ENCODE measurements at regions not wholly inside any gene's neighbourhood (a gene's known extent, or its start where the extent isn't known, plus 50 kb on each side); places are given as distances from the start of the nearest gene placed in this dataset.
A peak's percentile ranks its signal among the peaks of the same experiment; 100 is the strongest.

GRCh38 chr10:31635415-31636065 lies 293.1 kb downstream of the ARHGAP12 start:
- no peak for DNase-seq

- no peak for DNase-seq
These were observed 293.6 kb downstream of the ARHGAP12 start for GRCh38 chr10:31635009-31635408.

GRCh38 chr10:31630861-31631567 lies 297.6 kb downstream of the ARHGAP12 start:
- no peak for DNase-seq

DNA sequence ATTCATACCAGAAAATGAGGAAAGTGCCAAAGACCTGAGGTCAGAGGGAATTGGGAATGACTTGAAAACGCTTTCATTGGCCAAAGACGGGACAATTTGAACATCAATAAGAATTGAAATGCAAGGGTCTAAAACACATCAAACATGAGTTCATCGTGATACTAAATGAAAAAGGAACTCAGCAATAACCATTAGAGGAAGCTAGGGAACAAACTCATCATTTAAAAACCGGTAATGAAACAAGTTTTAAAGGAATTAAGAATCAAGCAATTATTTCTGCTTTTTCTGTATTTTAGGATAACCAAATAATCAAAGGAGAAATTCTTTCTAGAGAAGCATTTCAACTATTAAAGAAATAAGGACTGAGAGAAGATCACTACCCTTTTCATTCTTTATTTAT lies 303.1 kb downstream of the ARHGAP12 start:
- no peak for DNase-seq

DNA sequence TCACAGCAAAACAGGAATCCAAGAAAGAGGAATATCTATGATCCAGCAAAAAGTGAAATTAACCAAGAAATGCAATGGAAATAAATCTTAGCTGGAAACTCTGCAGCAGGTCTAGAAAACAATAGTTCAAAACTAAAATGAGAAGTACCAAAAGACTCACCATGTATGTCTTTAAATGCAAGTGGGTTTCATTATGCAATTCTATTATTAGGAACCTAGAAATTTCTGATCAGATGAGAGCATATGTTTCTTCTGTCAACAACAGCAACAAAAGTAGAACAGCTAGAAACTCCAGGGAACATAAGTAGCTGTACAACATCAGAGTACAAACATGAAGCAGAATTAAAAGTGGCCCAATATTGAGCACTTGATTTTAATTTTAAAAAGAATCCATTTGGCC lies 304.0 kb downstream of the ARHGAP12 start:
- DNase-seq: no peak

GRCh38 chr10:31623947-31624346 lies 304.7 kb downstream of the ARHGAP12 start:
- DNase-seq: no peak

- DNase-seq: no peak
These were observed 304.4 kb downstream of the ZEB1 start for GRCh38 chr10:31623466-31623865.

DNA sequence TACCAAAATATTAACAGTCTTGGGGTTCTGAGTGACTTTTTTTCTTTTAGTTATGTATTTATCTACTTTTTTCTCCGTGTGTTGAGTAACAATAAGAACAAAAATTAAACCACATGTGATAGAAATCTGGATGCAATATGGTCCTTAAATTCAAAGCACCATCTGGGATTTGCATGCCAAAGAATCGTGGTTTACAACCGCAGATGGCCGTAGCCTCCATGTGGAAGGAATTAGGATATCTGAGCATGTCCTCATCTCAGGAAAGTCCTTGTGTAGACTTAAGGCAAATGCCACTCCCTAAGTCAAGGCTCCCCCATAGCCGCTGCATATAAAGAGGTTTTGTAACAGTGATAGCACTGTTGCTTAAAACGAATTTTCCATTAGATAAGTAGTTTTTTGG lies 304.0 kb downstream of the ZEB1 start:
- peak; percentile 51 to 86 for DNase-seq

DNA sequence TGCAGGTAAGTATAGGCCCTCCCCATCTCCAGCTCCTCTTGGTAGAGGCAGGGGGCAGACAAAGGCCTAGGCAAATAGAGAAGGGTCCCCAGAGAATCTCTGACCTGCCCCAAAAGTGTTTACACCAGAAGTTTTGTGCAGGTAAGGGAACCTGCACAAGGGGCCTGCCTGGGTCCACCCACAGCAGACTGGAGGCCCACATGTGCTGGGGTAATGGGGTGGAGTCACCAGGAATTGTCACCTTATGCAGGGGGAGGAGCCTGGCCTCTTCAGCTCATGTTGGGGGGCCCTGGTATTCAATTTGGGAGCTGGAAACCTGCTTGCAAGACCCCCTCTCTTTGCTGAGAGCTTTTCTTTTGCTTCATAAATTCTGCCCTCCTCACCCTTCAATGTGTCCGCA lies 302.7 kb downstream of the ZEB1 start:
- DNase-seq: no peak

- peak; percentile 51 to 65 for DNase-seq
These were observed 301.5 kb downstream of the ZEB1 start for GRCh38 chr10:31620226-31621151.

GRCh38 chr10:31619531-31620061 lies 300.6 kb downstream of the ZEB1 start:
- peak; percentile 45 to 74 for DNase-seq

- DNase-seq: peak in 1 of 2 experiments; percentile 46
These were observed 299.7 kb downstream of the ZEB1 start for GRCh38 chr10:31618541-31619291.

DNA sequence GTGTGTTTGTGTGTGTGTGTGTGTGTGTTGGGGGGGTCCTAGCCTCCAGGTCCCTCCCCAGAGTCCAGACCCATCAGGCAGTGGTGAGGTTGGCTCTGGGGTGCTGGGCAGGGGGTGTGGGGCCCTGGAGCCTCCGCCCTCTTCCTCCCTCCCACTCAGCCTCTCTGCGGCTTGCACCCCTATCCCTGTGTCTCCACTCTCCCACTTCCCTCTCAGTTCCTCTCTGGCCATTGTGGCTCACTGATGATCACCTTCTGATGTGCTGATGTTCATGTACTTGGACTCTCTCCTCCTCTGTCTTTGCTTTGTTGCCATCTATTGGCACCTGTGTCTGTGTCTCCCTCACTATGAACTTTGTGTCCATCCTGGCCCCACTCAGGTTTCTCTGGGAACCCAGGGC lies 298.7 kb downstream of the ZEB1 start:
- no peak for DNase-seq

DNA sequence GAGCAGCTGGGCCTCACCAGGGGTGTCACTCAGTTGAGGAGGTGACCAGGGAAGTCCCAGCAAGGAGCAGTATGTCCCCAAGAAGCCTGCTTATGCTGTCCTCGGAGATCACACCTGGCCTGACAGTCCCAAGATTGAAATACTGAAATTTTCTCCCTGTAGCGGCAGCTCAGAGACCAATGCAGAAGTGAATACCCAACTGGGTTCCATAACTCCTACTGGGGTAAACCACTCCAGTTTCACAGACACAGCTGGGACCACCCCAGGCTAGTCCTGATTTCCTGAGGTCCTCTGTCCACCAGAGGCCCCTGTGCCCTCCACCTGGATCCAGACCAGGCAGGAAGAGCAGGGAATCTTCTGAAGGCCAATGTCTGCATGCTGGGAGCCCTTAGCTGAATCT lies 298.1 kb downstream of the ZEB1 start:
- no peak for DNase-seq

- DNase-seq: no peak
These were observed 296.1 kb downstream of the ZEB1 start for GRCh38 chr10:31615129-31615528.

- no peak for DNase-seq
These were observed 295.6 kb downstream of the ZEB1 start for GRCh38 chr10:31614611-31615010.

- no peak for DNase-seq
These were observed 293.1 kb downstream of the ZEB1 start for GRCh38 chr10:31612082-31612481.

DNA sequence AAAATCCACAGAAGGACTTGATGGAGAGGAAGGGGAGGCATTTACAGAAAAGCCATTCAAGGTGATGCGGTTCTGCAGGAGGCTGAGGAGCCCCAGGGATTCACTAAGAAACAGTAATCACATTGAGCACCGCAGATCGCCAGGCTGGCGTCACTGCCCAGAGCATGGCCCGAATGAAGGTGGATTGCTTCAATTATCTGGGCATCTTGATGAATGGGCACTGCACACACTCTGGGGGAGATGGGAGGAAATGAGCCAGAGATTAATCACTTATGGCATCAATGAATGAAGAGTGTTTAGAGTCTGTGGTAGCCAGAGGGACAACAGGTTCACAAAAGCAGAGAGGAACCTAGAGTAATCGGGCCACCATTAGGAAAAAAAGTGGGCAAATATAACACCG lies 292.1 kb downstream of the ZEB1 start:
- no peak for DNase-seq

DNA sequence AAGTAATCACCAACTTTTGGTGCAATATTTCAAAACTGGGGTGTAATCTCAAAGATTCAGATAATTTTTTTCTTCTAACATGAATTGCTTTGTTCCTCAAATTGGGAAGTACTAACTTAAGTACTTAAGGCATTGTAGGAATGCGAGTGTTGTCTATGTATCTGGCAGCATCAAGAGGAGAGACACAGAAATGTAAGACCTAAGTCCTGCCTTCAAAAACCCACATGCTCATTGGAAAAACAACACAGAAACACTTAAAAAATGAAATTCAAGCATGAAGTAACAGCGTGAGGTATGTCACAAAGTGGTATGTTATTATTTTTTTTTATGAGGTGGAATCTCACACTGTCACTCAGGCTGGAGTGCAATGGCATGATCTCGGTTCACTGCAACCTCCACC lies 288.5 kb downstream of the ZEB1 start:
- no peak for DNase-seq

GRCh38 chr10:31606841-31607240 lies 287.8 kb downstream of the ZEB1 start:
- peak in 1 of 2 experiments; percentile 6 for DNase-seq

DNA sequence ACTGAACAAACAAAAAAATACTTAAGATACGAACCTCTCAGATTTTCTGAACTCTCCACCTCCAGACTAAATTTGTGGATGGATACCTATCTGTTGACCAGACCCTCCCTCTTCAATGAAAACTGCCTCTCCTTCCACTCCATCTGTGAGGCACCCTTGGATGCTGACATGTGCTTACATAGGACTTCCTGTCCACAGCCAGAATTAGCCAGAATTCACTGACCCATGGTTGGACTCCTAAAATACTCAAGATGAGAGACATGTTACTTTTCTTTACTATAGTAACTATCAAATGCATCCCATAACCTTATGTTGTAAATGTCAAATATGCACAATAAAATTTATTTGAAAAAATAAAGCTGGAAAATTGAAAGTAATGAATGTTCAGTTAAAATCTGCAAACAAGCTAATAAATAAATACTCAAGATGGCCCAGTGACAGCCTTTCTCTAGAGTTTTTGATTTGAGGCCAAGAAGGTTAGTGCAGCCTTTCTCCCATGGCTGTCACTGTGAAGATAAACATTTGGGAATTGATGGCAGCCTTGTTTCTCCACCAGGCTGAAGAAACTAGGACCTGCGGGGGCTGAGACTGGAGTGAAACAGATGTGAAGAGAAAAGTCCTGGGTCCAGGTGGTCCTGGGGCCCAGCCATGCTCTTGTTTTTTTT lies 287.0 kb downstream of the ZEB1 start:
- no peak for DNase-seq

GRCh38 chr10:31605426-31605825 lies 286.4 kb downstream of the ZEB1 start:
- DNase-seq: no peak

Measured in NCI-H524 (cell line).